GM12878 (cell line): ENCODE measurements at regions not wholly inside any gene's neighbourhood (a gene's known extent, or its start where the extent isn't known, plus 50 kb on each side); places are given as distances from the start of the nearest gene placed in this dataset.

Experiments used
- ATAC-seq: fragments of 200-7000 bp; cut with Tn5 transposase; 3 replicates; pipeline ENCODE4 v1.9.1; 2020; ENCODE audit warnings: mild to moderate bottlenecking, moderate library complexity
- BruUV-seq: library from RNA; stranded (reverse); fragments of 400-500 nt; replicated peaks from 2 replicates; lab custom pipeline; 2021; lab: Mats Ljungman, UMichigan
- CTCF ChIA-PET: fragments of 300-600 bp; sonication (Branson Sonifier 250); formaldehyde crosslinking; extraction: SDS; loops from one replicate; lab custom pipeline; 2021; ENCODE audit warnings: inconsistent platforms; lab: Yijun Ruan, JAX
- POLR2A ChIA-PET: fragments of 350-600 bp; formaldehyde crosslinking; extraction: SDS; loops from one replicate; lab custom pipeline; 2021; ENCODE audit warnings: inconsistent platforms; lab: Charles Lee
- RAD21 ChIA-PET: fragments of 300-600 bp; sonication (Branson Sonifier 250); formaldehyde crosslinking; loops from one replicate; lab custom pipeline; 2023; ENCODE audit warnings: antibody characterized with exemption; ENCODE audit not compliant: unreplicated experiment; lab: Charles Lee
- SMC1A ChIA-PET: fragments of 300-600 bp; sonication (Branson Sonifier 250); formaldehyde crosslinking; loops from one replicate; lab custom pipeline; 2023; ENCODE audit not compliant: unreplicated experiment, uncharacterized antibody; lab: Charles Lee
- DNase-seq: peaks from one replicate; pipeline ENCODE4 v3.0.0-alpha.2; 2011; ENCODE audit warnings: low read depth, low spot score
- FAIRE-seq: peaks from 3 replicates; lab custom pipeline; 2011; peaks lifted over from hg19 to GRCh38; lab: Jason Lieb, UNC
- H2AFZ ChIP-seq: 2 replicates; pipeline ENCODE4 v1.6.0; 2011; ENCODE audit warnings: low read depth, low read length, control low read depth; ENCODE audit not compliant: control insufficient read depth
- H3K27ac ChIP-seq: 2 replicates; pipeline ENCODE4 v1.5.1; 2011; ENCODE audit warnings: control low read depth; ENCODE audit not compliant: control insufficient read depth, insufficient read depth
- H3K27me3 ChIP-seq, 2 experiments: replicated peaks in 1 of 2; 2 replicates each; pipeline versions ENCODE4 v1.6.0 to v1.6.1; 2011; ENCODE audit warnings: low read length in 1 of 2; ENCODE audit not compliant: control insufficient read depth in 2 of 2, insufficient read depth in 2 of 2
- H3K36me3 ChIP-seq, 2 experiments: 2 replicates each; pipeline ENCODE4 v1.5.1; 2011; ENCODE audit warnings: low read length in 1 of 2; ENCODE audit not compliant: control insufficient read depth in 2 of 2, insufficient read depth in 2 of 2
- H3K4me1 ChIP-seq: 2 replicates; pipeline ENCODE4 v1.6.1; 2011; ENCODE audit warnings: mild to moderate bottlenecking, low read length, moderate library complexity, mixed read lengths; ENCODE audit not compliant: control insufficient read depth, insufficient read depth
- H3K4me2 ChIP-seq: 2 replicates; pipeline ENCODE4 v1.6.0; 2011; ENCODE audit warnings: control low read depth; ENCODE audit not compliant: control insufficient read depth, insufficient read depth
- H3K4me3 ChIP-seq: fragments of 200-600 bp; sonication (generic); 2 replicates; pipeline ENCODE4 v1.5.1; 2016
- H3K79me2 ChIP-seq: 2 replicates; pipeline ENCODE4 v1.6.0; 2011; ENCODE audit warnings: low read length; ENCODE audit not compliant: control insufficient read depth, insufficient read depth
- H3K9ac ChIP-seq: 2 replicates; pipeline ENCODE4 v1.8.0; 2011; ENCODE audit warnings: low read length, control low read depth, mixed read lengths; ENCODE audit not compliant: control insufficient read depth, insufficient read depth
- H3K9me3 ChIP-seq: replicated peaks from 3 replicates; pipeline ENCODE4 v1.5.1; 2011; ENCODE audit warnings: mild to moderate bottlenecking, low read length; ENCODE audit not compliant: control insufficient read depth, insufficient read depth
- H4K20me1 ChIP-seq: 2 replicates; pipeline ENCODE4 v1.6.0; 2011; ENCODE audit not compliant: control insufficient read depth, insufficient read depth
- BCL3 ChIP-seq: IDR thresholded peaks from 2 replicates; pipeline ENCODE4 v1.6.1; 2011; ENCODE audit warnings: borderline replicate concordance, low read depth, mild to moderate bottlenecking, moderate library complexity, low read length; ENCODE audit not compliant: insufficient read depth, poor library complexity, severe bottlenecking
- HSF1 ChIP-seq: fragments of 150-350 bp; IDR thresholded peaks from 2 replicates; pipeline ENCODE4 v1.6.1; 2014; ENCODE audit warnings: mild to moderate bottlenecking, low read depth, low read length
- KDM1A ChIP-seq: fragments of 200-600 bp; sonication (generic); IDR thresholded peaks from 2 replicates; pipeline ENCODE4 v1.6.1; 2016; ENCODE audit warnings: borderline replicate concordance
- NKRF ChIP-seq: fragments of 450-650 bp; conservative IDR thresholded peaks from 2 replicates; pipeline ENCODE4 v1.6.1; 2017; ENCODE audit warnings: mild to moderate bottlenecking, moderate library complexity
- RELA ChIP-seq: fragments of 450-650 bp; IDR thresholded peaks from 2 replicates; pipeline ENCODE4 v1.8.0; 2014; ENCODE audit warnings: borderline replicate concordance; ENCODE audit not compliant: partially characterized antibody
- SMAD1 ChIP-seq: fragments of 450-650 bp; IDR thresholded peaks from 2 replicates; pipeline ENCODE4 v1.6.1; 2018; ENCODE audit warnings: mild to moderate bottlenecking, low read depth; ENCODE audit not compliant: partially characterized antibody
- SP1 ChIP-seq: IDR thresholded peaks from one replicate; pipeline ENCODE4 v1.6.1; 2011; ENCODE audit warnings: low read depth, low read length
- WGBS: methylation state at CpG from one replicate; pipeline ENCODE4 v1.1.6; 2016; ENCODE audit warnings: low lambda C conversion rate; ENCODE audit not compliant: insufficient replicate concordance, insufficient coverage; ENCODE audit errors: missing lambda C conversion rate; 5-methylcytosine and 5-hydroxymethylcytosine counted together
- in situ Hi-C: fragments of 300-500 bp; cut with MboI; formaldehyde crosslinking; loops from 9 replicates; pipeline ENCODE4 v1.14.3; 2018; ENCODE audit warnings: mixed read lengths
- intact Hi-C: fragments of 100-400 bp; cut with micrococcal nuclease; formaldehyde crosslinking; loops from one replicate; pipeline ENCODE4 v1.14.2; 2022; ENCODE audit not compliant: unreplicated experiment
- TF ChIP-seq, protein P1 (sequence below): IDR thresholded peaks from 2 replicates; pipeline ENCODE4 v1.6.1; 2011; ENCODE audit warnings: mild to moderate bottlenecking, low read depth, low read length, moderate library complexity; ENCODE audit not compliant: insufficient replicate concordance
- TF ChIP-seq, protein P2 (sequence below): fragments of 450-650 bp; IDR thresholded peaks from 2 replicates; pipeline ENCODE4 v1.6.1; 2018; ENCODE audit warnings: borderline replicate concordance, mild to moderate bottlenecking; ENCODE audit not compliant: partially characterized antibody
- TF ChIP-seq, protein P3 (sequence below): IDR thresholded peaks from 2 replicates; pipeline ENCODE4 v1.6.1; 2011; ENCODE audit warnings: low read depth, mild to moderate bottlenecking, low read length, moderate library complexity, borderline replicate concordance; ENCODE audit errors: extremely low read depth

GRCh38 chr3:89619263-89619662 lies 511.8 kb downstream of the EPHA3 start (continued):
- TF ChIP-seq, protein P1, sequence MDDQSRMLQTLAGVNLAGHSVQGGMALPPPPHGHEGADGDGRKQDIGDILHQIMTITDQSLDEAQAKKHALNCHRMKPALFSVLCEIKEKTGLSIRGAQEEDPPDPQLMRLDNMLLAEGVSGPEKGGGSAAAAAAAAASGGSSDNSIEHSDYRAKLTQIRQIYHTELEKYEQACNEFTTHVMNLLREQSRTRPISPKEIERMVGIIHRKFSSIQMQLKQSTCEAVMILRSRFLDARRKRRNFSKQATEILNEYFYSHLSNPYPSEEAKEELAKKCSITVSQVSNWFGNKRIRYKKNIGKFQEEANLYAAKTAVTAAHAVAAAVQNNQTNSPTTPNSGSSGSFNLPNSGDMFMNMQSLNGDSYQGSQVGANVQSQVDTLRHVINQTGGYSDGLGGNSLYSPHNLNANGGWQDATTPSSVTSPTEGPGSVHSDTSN: no peak

DNA sequence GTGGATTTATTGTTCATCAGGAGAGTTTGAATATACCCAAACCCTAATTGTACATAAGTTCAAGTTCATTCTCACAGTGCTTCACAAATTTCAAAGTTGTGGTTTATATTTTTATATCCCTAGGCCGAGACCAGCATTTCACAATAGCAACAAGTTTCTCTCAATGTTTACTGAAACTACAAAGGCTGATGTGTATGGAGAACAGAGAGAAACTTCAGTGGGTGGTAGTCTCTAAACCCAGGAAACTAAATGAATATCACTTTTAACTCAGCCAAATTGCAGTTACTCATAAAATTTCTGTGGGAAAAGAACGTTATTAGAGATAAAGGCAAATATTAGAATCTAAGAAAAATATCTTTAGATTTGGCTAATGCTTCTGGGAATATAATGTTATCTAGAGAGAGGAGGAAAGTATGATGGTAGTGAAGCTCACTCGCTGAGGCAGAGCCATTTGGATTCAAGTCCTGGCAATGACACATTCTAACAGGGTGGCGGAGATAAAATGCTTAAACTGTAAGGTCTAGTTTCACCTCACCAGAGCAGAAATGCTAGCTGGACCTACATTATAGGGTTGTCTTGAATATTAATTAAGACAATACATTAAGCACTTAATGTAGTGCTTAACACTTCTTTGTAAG lies 514.8 kb downstream of the EPHA3 start:
- POLR2A ChIA-PET: no interaction called here
- H4K20me1 ChIP-seq: no peaks in the 10 kb centered on the region
- H3K27me3 ChIP-seq: no peaks in the 10 kb centered on the region
- H2AFZ ChIP-seq: no peak overlapping the region
- H3K27ac ChIP-seq: no peak overlapping the region
- BruUV-seq: no TSS peak
- ATAC-seq: no peak
- CTCF ChIA-PET: no interaction called here
- intact Hi-C loops (no loop called here), in situ Hi-C loops (no loop called here)
- H3K9me3 ChIP-seq: no peaks in the 10 kb centered on the region
- no peak overlapping the region for H3K4me2 ChIP-seq
- no peaks in the 10 kb centered on the region for H3K79me2 ChIP-seq
- RAD21 ChIA-PET: no interaction called here
- no peak for DNase-seq
- H3K36me3 ChIP-seq: no peaks in the 10 kb centered on the region
- no peak overlapping the region for H3K9ac ChIP-seq
- WGBS: 30% methylated on average over 4 of the region's 4 CpGs
- no peak for FAIRE-seq
- SMC1A ChIA-PET: interaction anchor here (0.6 to 1.3 kb wide), 2 partner anchors 9 to 42 kb away, joined by 3 read pairs; no protein-coding TSS in a partner anchor
- no peaks in the 10 kb centered on the region for H3K4me1 ChIP-seq
- no peak overlapping the region for H3K4me3 ChIP-seq
- TF ChIP-seq, protein P2, sequence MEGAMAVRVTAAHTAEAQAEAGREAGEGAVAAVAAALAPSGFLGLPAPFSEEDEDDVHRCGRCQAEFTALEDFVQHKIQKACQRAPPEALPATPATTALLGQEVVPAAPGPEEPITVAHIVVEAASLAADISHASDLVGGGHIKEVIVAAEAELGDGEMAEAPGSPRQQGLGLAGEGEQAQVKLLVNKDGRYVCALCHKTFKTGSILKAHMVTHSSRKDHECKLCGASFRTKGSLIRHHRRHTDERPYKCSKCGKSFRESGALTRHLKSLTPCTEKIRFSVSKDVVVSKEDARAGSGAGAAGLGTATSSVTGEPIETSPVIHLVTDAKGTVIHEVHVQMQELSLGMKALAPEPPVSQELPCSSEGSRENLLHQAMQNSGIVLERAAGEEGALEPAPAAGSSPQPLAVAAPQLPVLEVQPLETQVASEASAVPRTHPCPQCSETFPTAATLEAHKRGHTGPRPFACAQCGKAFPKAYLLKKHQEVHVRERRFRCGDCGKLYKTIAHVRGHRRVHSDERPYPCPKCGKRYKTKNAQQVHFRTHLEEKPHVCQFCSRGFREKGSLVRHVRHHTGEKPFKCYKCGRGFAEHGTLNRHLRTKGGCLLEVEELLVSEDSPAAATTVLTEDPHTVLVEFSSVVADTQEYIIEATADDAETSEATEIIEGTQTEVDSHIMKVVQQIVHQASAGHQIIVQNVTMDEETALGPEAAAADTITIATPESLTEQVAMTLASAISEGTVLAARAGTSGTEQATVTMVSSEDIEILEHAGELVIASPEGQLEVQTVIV: no peak
- TF ChIP-seq, protein P3, sequence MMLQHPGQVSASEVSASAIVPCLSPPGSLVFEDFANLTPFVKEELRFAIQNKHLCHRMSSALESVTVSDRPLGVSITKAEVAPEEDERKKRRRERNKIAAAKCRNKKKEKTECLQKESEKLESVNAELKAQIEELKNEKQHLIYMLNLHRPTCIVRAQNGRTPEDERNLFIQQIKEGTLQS: no peak
- TF ChIP-seq SMAD1: no peak
- no peak for TF ChIP-seq KDM1A
- TF ChIP-seq BCL3: no peak
- TF ChIP-seq RELA: no peak
- TF ChIP-seq SP1: no peak
- TF ChIP-seq HSF1: no peak
- no peak for TF ChIP-seq NKRF
